Loucy (cell line): ENCODE measurements at regions not wholly inside any gene's neighbourhood (a gene's known extent, or its start where the extent isn't known, plus 50 kb on each side); places are given as distances from the start of the nearest gene placed in this dataset.

Experiments
- CTCF ChIP-seq: fragments of 200-600 bp; sonication (generic); conservative IDR thresholded peaks from 2 replicates; pipeline ENCODE4 v1.5.1; 2014; ENCODE audit warnings: mild to moderate bottlenecking, antibody characterized with exemption, low read length
- EZH2phosphoT487 ChIP-seq: fragments of 200-600 bp; IDR thresholded peaks from 2 replicates; pipeline ENCODE4 v1.6.1; 2018; ENCODE audit warnings: antibody characterized with exemption, mild to moderate bottlenecking, moderate library complexity, borderline replicate concordance

- TF ChIP-seq CTCF: no peak
- no peak for TF ChIP-seq EZH2phosphoT487
Observed at GRCh38 chr6:139951172-139951571, 576.7 kb upstream of the CITED2 start.
